EL (cell line): ENCODE measurements at regions not wholly inside any gene's neighbourhood (a gene's known extent, or its start where the extent isn't known, plus 50 kb on each side); places are given as distances from the start of the nearest gene placed in this dataset.
"Not testable (repeated sequence)": the region's sequence is repeated elsewhere in the genome, so short reads cannot be mapped to it uniquely, and the experiment has no call there.

Source experiments
- DNase-seq: peaks from one replicate; pipeline ENCODE4 v3.0.0-alpha.2; 2016

DNA sequence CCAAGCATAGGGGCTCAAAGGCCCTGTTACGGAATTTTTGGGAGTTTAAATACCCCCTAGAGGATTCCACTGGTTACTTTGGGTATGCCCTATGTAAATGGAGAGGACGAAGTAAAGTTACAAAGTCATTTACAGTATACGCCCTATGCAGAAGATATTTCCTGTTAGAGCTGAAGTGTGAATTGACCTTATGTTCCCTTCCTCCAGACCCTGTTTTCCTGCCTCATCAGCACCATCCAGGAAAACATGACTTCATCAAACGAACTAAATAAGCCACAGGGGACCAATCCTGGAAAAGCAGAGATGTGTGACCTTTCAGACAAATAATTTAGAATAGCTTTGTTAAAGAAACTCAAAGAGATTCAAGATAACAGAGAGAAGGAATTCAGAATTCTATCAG, 177.4 kb downstream of the SQOR start:
- no peak for DNase-seq

DNA sequence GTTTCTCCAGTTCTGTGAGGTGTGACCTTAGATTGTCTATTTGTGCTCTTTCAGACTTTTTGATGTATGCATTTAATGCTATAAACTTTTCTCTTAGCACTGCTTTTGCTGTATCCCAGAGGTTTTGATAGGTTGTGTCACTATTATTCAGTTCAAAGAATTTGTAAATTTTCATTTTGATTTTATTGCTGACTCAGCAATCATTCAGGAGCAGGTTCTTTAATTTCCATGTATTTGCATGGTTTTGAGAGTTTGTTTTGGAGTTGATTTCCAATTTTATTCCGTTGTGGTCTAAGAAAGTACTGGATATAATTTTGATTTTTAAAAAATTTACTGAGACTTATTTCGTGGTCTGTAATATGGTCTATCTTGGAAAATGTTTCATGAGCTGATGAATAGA, 182.7 kb downstream of the SQOR start:
- DNase-seq, result not testable (repeated sequence)

DNA sequence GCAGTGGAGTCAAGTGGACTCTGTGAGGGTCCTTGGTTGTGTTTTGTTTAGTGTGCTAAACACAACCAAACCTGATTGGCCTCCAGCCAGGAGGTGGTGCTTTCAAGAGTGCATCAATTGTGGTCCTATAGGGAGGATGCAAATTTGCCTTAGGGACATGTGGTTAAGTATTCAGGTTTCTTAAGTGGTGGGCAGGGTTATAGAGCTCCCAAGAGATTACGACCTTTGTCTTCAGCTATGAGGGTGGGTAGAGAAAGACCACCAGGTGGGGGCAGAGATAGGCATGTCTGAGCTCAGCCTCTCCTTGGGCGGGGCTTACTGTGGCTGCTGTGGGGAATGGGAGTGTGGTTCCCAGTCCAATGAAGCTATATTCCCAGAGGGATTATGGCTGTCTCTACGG, 186.6 kb downstream of the SQOR start:
- DNase-seq, result no peak

GRCh38 chr15:45822968-45823367, 188.1 kb downstream of the SQOR start:
- not testable (repeated sequence) for DNase-seq

DNA sequence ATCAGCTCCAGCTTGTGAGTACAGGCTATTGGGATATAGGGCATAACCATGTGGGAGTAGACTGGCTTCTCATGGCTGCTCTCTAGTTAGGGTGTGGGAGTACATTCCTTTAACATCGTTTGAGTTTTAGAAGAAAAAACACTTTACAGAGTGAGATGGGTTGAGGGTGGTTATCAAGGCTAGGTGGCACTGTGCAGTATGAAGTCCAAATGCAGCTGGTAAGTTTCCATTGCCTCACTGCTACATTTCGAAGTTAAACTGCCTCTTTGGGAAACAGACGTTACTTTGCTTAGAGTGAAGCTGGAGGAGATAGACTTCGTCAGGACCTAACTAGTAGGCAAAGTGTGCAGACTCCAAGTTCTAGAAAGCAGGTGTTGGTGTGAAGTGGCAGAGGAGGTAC, 192.4 kb downstream of the SQOR start:
- DNase-seq, result no peak

DNA sequence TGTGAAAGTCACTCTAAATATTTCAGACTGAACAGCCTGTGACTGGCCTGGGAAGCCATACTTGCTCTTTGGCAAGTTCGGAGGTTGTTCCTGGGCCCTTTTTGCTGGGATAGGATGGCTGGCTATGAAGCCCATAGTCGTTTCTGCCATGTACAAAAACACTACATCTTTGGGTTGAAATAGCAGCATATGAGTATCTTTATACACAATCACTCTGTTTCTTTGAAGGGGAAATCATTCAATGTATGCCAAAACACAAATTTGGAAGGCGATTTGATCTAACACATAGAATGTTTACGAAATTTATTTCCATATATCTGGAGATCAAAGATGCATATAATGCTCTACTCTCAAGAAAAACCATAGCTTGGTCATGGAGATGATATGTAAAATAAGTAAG, 192.9 kb downstream of the SQOR start:
- DNase-seq, result no peak

DNA sequence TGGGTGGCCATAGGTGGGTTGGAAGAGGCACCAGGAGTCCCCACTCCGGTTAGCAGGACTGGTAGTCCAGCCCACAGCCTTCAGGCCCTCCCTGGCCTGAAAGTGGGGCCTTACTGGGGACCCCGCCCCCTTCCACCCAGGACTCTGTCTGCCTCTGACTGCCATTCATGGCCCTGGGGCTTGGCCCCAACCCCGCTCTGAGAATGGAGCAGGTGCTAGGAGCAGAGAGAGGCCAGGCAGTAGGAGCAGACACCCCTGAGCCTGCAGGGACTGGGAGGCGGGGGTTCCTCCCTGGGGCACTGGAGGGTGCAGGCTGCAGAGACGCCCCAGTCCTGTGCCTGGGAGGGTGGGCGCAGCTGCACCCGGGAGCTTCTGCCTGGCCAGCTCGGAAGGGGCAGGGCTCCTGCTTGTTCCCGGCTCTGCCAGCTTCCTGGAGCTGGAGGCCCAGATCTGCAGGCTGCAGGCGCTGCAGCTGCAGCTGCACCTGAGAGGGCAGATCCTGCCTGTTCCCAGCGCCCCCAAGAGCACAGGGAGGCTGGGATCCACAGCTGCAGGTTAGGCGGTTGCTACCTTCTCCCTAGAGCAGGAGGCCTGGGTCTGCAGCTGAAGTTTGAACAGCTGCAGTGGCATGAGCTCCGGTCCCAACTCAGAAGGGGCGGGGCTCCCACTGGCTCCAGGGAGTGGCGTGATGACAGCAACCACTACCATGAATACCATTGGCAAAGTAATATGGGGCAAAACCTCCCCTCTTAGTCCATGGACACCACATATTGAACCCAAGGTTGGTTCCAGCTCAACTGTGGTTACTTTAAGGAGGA, 194.7 kb downstream of the SQOR start:
- DNase-seq, result no peak

DNA sequence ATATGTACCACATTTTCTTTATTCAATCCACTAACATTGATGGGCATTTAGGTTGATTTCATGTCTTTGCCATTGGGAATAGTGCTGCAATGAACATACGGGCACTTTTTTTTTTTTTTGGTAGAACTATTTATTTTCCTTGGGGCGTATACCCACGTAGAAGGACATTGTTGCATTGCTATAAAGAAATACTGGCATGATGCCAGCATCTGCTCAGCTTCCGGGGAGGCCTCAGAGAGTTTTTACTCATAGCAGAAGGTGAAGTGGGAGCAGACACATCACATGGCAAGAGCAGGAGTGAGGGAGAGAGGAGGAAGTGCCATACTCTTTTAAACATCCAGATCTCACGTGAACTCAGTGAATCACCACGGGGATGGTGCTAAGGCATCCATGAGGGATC, 197.0 kb downstream of the SQOR start:
- no peak for DNase-seq

- DNase-seq, result no peak
These were observed 199.8 kb downstream of the SQOR start for GRCh38 chr15:45834622-45835021.

DNA sequence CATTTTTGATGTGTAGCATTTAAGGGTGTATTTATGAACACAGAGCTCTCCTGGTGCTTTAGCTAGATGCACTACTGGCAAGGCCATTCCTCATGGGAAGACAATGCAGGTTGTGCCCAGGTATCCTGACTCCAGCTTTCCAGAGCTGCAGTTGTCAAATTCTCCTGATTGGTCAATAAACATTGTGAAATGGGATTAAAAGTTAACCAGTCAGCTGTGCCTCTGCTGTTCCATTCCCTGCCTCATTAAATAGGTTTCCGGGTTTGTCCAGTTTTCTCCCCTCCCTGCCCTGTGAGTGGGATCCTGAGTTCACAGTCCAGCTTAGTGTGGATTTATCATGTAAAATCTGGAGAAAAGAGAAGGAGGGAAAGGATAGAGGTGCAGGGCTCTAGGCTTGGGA, 207.3 kb downstream of the SQOR start:
- no peak for DNase-seq

DNA sequence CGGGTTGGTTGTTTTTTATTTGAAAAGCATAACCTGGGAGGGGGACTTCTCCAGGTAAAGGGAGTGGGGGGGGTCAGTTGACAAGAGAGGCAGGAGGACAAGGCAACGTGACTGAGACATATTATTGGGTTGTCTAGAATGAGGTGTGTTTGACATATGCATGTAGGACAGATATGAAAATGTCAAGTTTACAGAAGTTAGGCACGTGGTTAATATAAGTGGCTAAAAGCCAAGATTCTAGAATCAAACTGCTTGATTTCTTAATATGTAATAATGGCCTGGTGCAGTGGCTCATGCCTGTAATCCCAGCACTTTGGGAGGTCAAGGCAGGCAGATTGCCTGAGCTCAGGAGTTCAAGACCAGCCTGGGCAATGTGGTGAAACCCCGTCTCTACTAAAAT, 212.8 kb downstream of the SQOR start:
- no peak for DNase-seq

GRCh38 chr15:45849136-45849535, 214.3 kb downstream of the SQOR start:
- DNase-seq, result no peak

- no peak for DNase-seq
These were observed 219.8 kb downstream of the SQOR start for GRCh38 chr15:45854455-45855202.

DNA sequence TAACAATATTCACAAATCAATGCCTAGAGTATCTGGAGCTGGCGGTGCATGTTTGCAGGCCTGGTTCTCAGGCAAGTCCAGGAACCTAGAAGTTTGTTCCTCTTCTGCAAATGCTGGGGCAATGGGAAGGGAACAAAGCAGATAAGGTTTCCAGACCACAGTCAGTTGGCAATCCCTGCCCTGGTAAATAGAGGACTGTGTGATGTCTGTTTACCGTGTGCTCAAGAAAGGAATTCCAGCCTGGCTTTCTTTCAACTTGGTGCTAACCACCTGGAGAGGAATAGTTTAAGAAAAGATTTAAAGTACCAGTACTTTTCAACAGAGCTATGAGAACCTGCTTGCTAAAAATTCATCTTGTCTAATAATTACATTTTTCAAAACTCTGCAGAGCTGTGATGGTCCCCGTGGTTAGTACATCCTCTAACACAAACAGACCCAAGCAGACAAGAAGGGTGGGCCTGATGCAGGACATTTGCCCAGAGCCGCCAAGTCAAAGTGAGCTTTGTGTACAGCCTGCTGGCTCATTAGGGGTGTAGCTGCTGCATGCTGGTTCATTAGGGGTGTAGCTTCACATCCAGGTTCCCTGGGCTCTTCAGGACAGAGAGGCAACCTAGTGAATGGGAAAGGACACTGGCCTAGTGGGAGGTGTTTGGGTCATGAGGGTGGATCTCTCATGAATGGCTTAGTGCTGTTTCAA, 220.5 kb downstream of the SQOR start:
- no peak for DNase-seq

DNA sequence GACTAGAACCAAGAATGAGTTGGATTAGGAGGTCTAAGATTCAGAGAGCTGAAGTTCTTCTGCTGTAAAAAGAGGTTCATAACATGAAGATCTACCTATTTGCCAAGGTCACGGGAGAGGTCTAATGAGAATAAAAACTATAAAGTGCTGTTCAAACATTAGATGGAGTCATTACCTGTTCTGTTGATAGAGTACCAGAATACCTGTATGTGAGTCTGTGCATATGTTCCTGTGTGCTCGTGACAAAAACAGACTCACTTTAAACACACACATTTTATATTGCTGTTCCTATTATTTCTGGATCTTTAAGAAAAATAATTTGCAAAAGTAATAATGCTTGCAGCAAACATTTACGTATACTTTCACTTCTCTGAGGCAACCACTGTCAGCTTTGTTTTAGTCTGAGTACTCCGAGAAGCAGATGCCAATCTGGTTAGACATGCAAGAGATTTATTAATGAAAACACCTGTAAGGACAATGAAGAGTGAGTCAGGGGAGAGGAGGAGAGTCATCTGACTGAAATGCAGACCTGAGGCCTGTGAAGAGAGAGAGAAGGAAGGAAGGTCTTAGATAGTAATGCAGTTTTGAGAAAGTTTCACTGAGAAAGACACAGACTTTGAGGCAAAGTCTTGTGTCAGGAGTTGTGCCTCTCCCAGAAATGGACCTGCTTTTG, 221.2 kb downstream of the SQOR start:
- peak; percentile 2 for DNase-seq

GRCh38 chr15:45857291-45857690, 222.5 kb downstream of the SQOR start:
- no peak for DNase-seq

- DNase-seq, result no peak
These were observed 223.7 kb downstream of the SQOR start for GRCh38 chr15:45858491-45858890.

DNA sequence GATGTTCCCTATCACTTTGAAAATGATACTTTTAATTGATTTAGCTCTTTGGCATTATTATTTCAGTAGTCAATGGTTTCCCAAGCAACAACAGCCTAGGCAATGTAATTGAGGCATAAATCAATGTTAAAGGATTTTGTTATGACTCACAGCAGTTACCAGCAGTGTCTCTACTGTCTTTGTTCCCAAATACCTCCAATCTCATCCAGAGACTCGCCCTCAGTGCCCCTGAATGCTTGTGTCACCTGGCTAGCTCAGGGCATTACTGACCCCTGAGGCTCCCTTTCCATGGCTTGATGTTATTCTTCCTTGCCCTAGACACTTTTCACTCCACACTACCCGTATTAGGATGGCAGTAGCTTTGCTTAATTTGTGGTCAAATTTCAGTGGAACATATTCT, 227.2 kb downstream of the SQOR start:
- DNase-seq, result no peak

DNA sequence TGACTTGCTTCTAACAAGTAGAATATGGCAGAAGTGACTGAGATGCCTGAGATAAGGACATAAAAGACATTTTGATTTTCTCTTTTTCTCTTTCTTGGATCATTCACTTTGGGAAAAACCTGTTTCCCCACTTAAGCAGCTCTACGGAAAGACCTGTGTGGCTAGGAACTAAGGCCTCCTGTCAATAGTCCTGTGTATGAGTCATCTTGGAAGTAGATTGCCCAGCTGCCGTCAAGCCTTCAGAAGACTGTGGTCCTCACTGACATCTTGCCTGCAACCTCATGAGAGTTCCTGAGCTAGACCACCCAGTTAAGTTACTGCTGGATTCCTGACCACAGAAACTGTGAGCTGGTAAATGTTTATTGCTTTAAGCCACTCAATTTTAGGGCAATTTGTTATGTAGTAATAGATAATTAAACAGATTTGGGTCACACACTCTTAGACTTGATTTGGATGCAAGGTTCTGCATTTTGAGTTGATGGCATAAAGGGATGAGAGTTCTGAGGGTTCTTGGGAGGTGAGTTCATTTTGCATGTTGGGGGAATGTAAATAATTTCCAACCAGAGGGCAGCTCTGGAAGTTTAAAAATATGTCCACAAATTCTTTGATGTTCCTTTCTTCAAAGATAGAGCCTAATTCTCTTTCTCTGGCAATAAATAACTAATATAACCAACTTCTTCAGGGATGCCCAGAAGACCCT, 229.2 kb downstream of the SQOR start:
- no peak for DNase-seq

- no peak for DNase-seq
These were observed 231.8 kb downstream of the SQOR start for GRCh38 chr15:45866616-45867015.

- no peak for DNase-seq
These were observed 232.5 kb downstream of the SQOR start for GRCh38 chr15:45867281-45867680.

- no peak for DNase-seq
These were observed 233.4 kb downstream of the SQOR start for GRCh38 chr15:45868109-45868691.
